Neutrophil (primary cell): ENCODE measurements at regions not wholly inside any gene's neighbourhood (a gene's known extent, or its start where the extent isn't known, plus 50 kb on each side); places are given as distances from the start of the nearest gene placed in this dataset.

Source experiments
- H3K27ac ChIP-seq: fragments of 200-600 bp; sonication (generic); 2 replicates; pipeline ENCODE4 v1.5.1; 2016; ENCODE audit warnings: mild to moderate bottlenecking, moderate library complexity
- H3K27me3 ChIP-seq: fragments of 200-600 bp; sonication (generic); 2 replicates; pipeline ENCODE4 v1.6.0; 2016; ENCODE audit warnings: mild to moderate bottlenecking
- H3K36me3 ChIP-seq: fragments of 200-600 bp; sonication (generic); 2 replicates; pipeline ENCODE4 v1.5.1; 2017
- H3K4me1 ChIP-seq, 2 experiments: fragments of 200-600 bp in 1 of 2; sonication (generic) in 1 of 2; 1 replicate in 1 of 2; 2 replicates in 1 of 2; pipeline versions ENCODE4 v1.5.1 to v1.6.1; 2013 to 2016; ENCODE audit warnings: low read depth in 1 of 2, low read length in 1 of 2, mild to moderate bottlenecking in 1 of 2, moderate library complexity in 1 of 2; ENCODE audit not compliant: control insufficient read depth in 1 of 2, insufficient read depth in 1 of 2
- H3K4me3 ChIP-seq, 2 experiments: fragments of 200-600 bp in 1 of 2; sonication (generic) in 1 of 2; 1 replicate in 1 of 2; 2 replicates in 1 of 2; pipeline ENCODE4 v1.5.1; 2013 to 2016; ENCODE audit warnings: low read depth in 1 of 2, low read length in 1 of 2, mild to moderate bottlenecking in 1 of 2, moderate library complexity in 1 of 2
- H3K9me3 ChIP-seq: fragments of 200-600 bp; sonication (generic); 2 replicates; pipeline ENCODE4 v1.5.1; 2016
- TF ChIP-seq, protein P1 (sequence below): fragments of 200-600 bp; sonication (generic); IDR thresholded peaks from 2 replicates; pipeline ENCODE4 v1.5.1; 2016; ENCODE audit warnings: antibody characterized with exemption

DNA sequence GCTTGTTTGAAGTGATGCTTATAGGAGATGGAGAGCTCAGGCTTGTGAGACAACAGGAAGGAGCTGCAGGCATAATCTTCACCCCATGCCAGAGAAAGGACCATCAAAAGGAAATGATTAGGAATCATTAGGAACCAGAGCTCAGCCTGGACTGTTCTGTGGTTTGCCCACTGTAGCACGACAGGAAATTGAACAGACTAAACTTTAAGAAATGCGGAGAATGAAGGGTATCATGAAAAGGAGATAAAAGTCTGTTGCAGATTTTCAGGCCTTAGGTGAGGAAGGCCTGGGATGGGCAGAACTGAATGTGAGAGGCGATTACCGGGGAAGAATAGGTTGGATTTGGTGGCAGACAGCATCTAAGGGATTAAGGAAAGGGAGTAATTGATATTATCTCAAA lies 292.0 kb upstream of the PLXNA2 start:
- no peaks in the 10 kb centered on the region for H3K36me3 ChIP-seq
- no peaks in the 10 kb centered on the region for H3K9me3 ChIP-seq
- peak overlapping the region; percentile 29 for H3K27ac ChIP-seq
- H3K4me3 ChIP-seq = no peak overlapping the region
- peaks cover 49 to 55% of the 10 kb centered on the region in 2 experiments for H3K4me1 ChIP-seq
- TF ChIP-seq, protein P1, sequence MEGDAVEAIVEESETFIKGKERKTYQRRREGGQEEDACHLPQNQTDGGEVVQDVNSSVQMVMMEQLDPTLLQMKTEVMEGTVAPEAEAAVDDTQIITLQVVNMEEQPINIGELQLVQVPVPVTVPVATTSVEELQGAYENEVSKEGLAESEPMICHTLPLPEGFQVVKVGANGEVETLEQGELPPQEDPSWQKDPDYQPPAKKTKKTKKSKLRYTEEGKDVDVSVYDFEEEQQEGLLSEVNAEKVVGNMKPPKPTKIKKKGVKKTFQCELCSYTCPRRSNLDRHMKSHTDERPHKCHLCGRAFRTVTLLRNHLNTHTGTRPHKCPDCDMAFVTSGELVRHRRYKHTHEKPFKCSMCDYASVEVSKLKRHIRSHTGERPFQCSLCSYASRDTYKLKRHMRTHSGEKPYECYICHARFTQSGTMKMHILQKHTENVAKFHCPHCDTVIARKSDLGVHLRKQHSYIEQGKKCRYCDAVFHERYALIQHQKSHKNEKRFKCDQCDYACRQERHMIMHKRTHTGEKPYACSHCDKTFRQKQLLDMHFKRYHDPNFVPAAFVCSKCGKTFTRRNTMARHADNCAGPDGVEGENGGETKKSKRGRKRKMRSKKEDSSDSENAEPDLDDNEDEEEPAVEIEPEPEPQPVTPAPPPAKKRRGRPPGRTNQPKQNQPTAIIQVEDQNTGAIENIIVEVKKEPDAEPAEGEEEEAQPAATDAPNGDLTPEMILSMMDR = no peak
- H3K27me3 ChIP-seq = peaks cover 14% of the 10 kb centered on the region

- peaks cover 53 to 60% of the 10 kb centered on the region in 2 experiments for H3K4me1 ChIP-seq
- peaks cover 6% of the 10 kb centered on the region for H3K27me3 ChIP-seq
- H3K9me3 ChIP-seq = no peaks in the 10 kb centered on the region
- peak overlapping the region in 1 of 2 experiments; percentile 39 for H3K4me3 ChIP-seq
- TF ChIP-seq, protein P1 = no peak
- H3K36me3 ChIP-seq = no peaks in the 10 kb centered on the region
- H3K27ac ChIP-seq = peak overlapping the region; percentile 94
Observed at GRCh38 chr1:208537198-208537597, 293.0 kb upstream of the PLXNA2 start.

DNA sequence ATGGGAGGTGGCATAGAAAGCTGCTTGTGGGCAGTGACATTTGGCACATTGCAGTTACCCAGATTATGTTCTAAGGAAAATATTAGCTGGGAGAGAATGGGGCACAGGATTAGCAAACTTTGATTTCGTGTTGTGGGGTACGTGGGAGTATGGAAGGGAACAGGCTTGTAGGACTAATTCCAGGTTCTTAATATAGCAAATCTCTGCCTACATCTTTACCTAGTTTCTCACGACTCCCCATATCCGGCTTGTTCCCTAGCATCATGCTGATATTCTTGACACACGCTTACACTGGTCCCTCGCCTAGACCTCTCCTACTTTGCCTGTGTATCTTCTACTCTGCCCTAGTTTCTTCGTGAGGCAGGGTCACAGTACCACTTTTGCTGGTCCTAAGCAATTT lies 293.9 kb upstream of the PLXNA2 start:
- Histone ChIP-seq H3K27me3 (peaks cover 6% of the 10 kb centered on the region), H3K4me1 (peaks cover 53 to 60% of the 10 kb centered on the region in 2 experiments), H3K36me3 (no peaks in the 10 kb centered on the region), H3K9me3 (no peaks in the 10 kb centered on the region), H3K27ac (peak overlapping the region; percentile 94), H3K4me3 (peak overlapping the region in 1 of 2 experiments; percentile 39)
- TF ChIP-seq, protein P1 = no peak

GRCh38 chr1:208538587-208538986 lies 294.4 kb upstream of the PLXNA2 start:
- TF ChIP-seq, protein P1 = no peak
- Histone ChIP-seq H3K9me3 (no peaks in the 10 kb centered on the region), H3K4me3 (peak overlapping the region; percentile 39 to 48), H3K36me3 (no peaks in the 10 kb centered on the region), H3K27ac (peak overlapping the region; percentile 94), H3K4me1 (peaks cover 53 to 60% of the 10 kb centered on the region in 2 experiments), H3K27me3 (peaks cover 5% of the 10 kb centered on the region)

DNA sequence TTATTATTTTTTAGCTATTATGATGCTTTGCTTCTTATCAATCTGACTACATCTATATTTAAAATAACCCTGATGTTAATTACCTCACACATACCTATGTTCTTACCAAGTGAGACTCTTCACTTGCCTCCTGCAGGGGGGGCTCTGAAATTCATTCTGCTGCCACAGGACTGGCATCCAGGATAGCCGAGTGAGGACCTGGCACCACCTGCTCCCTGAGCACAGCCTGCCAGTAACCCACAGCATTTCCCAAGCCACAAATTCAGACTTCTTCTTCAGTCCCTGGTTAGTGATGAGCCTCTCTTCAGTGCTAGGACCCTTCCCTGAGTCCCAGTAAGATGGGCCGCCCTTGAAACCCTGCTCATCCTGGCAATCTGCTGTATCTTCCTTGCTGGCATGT lies 296.5 kb upstream of the PLXNA2 start:
- peaks cover 53 to 60% of the 10 kb centered on the region in 2 experiments for H3K4me1 ChIP-seq
- no peaks in the 10 kb centered on the region for H3K36me3 ChIP-seq
- H3K27me3 ChIP-seq = no peaks in the 10 kb centered on the region
- TF ChIP-seq, protein P1 = no peak
- no peak overlapping the region for H3K4me3 ChIP-seq
- no peaks in the 10 kb centered on the region for H3K9me3 ChIP-seq
- H3K27ac ChIP-seq = peak overlapping the region; percentile 94
